Suprapubic skin (tissue), 4 donors: ENCODE measurements at regions not wholly inside any gene's neighbourhood (a gene's known extent, or its start where the extent isn't known, plus 50 kb on each side); places are given as distances from the start of the nearest gene placed in this dataset.

Source experiments
- DNase-seq, 2 donors: peaks; one replicate each; pipeline ENCODE4 v3.0.0-alpha.2; 2019; ENCODE audit warnings: low spot score in 2 of 2
- H3K27ac ChIP-seq: fragments of 200-600 bp; sonication (generic); one replicate; pipeline ENCODE4 v1.5.1; 2019
- H3K27me3 ChIP-seq: fragments of 200-600 bp; sonication (generic); one replicate; pipeline ENCODE4 v1.5.1; 2019
- H3K36me3 ChIP-seq: fragments of 200-600 bp; sonication (generic); one replicate; pipeline ENCODE4 v1.5.1; 2019
- H3K4me1 ChIP-seq: fragments of 200-600 bp; sonication (generic); one replicate; pipeline ENCODE4 v1.5.1; 2019
- H3K4me3 ChIP-seq: fragments of 200-600 bp; sonication (generic); one replicate; pipeline ENCODE4 v1.5.1; 2019; ENCODE audit warnings: mild to moderate bottlenecking
- H3K9me3 ChIP-seq: fragments of 200-600 bp; sonication (generic); one replicate; pipeline ENCODE4 v1.5.1; 2019
- CTCF ChIP-seq, 2 donors: fragments of 200-600 bp in 1 of 2; fragments of 450-650 bp in 1 of 2; sonication (generic) in 1 of 2; IDR thresholded peaks; one replicate each; pipeline ENCODE4 v1.5.1; 2016 to 2019; ENCODE audit warnings: antibody characterized with exemption in 2 of 2, mild to moderate bottlenecking in 1 of 2, moderate library complexity in 1 of 2
- EP300 ChIP-seq: sonication (generic); formaldehyde crosslinking; IDR thresholded peaks from one replicate; pipeline ENCODE4 v1.6.1; 2017; ENCODE audit warnings: antibody characterized with exemption
- POLR2A ChIP-seq, 2 donors: fragments of 450-650 bp; IDR thresholded peaks; one replicate each; pipeline ENCODE4 v1.6.1; 2017; ENCODE audit warnings: antibody characterized with exemption in 2 of 2, mild to moderate bottlenecking in 2 of 2, moderate library complexity in 2 of 2
- POLR2AphosphoS5 ChIP-seq, 3 donors: sonication (generic); formaldehyde crosslinking; IDR thresholded peaks; one replicate each; pipeline ENCODE4 v1.6.1; 2017; ENCODE audit warnings: antibody characterized with exemption in 3 of 3
- whole genome bisulfite sequencing: methylation state at CpG from one replicate; pipeline ENCODE4 v1.1.5; 2018; 5-methylcytosine and 5-hydroxymethylcytosine counted together

GRCh38 chr12:91964501-91964900 lies 181.1 kb downstream of the BTG1 start:
- Histone ChIP-seq H3K27ac (no peak overlapping the region), H3K4me3 (no peak overlapping the region), H3K4me1 (no peaks in the 10 kb centered on the region), H3K27me3 (no peaks in the 10 kb centered on the region), H3K36me3 (no peaks in the 10 kb centered on the region), H3K9me3 (no peaks in the 10 kb centered on the region)
- no peak for DNase-seq
- TF ChIP-seq EP300: no peak
- no peak for TF ChIP-seq CTCF (IDR thresholded peaks at IDR 0.05)
- no peak for TF ChIP-seq POLR2AphosphoS5 (IDR thresholded peaks at IDR 0.05)
- WGBS: 92% methylated on average over 1 of the region's 1 CpG

DNA sequence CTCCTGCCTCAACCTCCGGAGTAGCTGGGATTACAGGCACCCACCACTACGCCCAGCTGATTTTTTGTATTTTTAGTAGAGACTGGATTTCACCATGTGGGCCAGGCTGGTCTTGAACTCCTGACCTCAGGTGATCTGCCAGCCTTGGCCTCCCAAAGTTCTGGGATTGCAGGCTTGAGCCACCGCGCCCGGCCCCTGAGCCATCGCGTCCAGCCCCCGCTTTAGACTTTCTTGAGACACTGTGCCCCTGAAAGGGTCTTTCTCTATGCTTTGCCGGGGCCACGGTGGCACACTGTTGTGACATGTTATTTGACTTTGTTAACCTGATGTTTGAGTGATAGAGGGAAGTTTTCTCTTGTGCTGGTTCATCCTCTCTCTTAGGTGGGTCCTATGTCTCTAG lies 186.4 kb downstream of the BTG1 start:
- Histone ChIP-seq H3K36me3 (no peaks in the 10 kb centered on the region), H3K27ac (no peak overlapping the region), H3K27me3 (no peaks in the 10 kb centered on the region), H3K4me1 (no peaks in the 10 kb centered on the region), H3K4me3 (no peak overlapping the region), H3K9me3 (no peaks in the 10 kb centered on the region)
- TF ChIP-seq CTCF (IDR thresholded peaks at IDR 0.05) (no peak), POLR2A (IDR thresholded peaks at IDR 0.05) (no peak), EP300 (no peak), POLR2AphosphoS5 (IDR thresholded peaks at IDR 0.05) (no peak)
- no peak for DNase-seq
- WGBS: 96% methylated on average over 10 of the region's 10 CpGs

GRCh38 chr12:91958816-91959215 lies 186.8 kb downstream of the BTG1 start:
- no peak overlapping the region for H3K4me3 ChIP-seq
- WGBS: 84% methylated on average over 5 of the region's 5 CpGs
- H3K36me3 ChIP-seq: no peaks in the 10 kb centered on the region
- H3K9me3 ChIP-seq: no peaks in the 10 kb centered on the region
- DNase-seq: no peak
- no peaks in the 10 kb centered on the region for H3K27me3 ChIP-seq
- no peak overlapping the region for H3K27ac ChIP-seq
- TF ChIP-seq CTCF (IDR thresholded peaks at IDR 0.05): no peak
- no peak for TF ChIP-seq POLR2A (IDR thresholded peaks at IDR 0.05)
- TF ChIP-seq EP300: no peak
- H3K4me1 ChIP-seq: no peaks in the 10 kb centered on the region

DNA sequence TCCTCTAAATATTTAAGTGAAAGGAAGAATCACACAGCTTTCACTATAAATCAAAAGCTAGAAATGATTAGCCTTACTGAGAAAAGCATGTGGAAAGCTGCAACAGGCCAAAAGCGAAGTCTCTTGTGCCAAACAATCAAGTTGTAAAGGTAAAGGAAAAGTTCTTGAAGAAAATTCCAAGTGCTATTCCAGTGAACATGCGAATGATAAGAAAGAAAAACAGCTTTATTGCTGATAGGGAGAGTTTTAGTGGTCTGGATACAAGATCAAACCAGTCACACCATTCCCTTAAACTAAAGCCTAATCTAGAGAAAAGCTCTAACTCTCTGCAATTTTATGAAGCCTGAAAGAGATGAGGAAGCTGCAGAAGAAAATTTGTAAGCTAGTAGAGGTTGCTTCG lies 190.9 kb downstream of the BTG1 start:
- H3K9me3 ChIP-seq: no peaks in the 10 kb centered on the region
- no peak for DNase-seq
- TF ChIP-seq POLR2A (IDR thresholded peaks at IDR 0.05): no peak
- H3K27ac ChIP-seq: no peak overlapping the region
- no peaks in the 10 kb centered on the region for H3K4me1 ChIP-seq
- H3K36me3 ChIP-seq: no peaks in the 10 kb centered on the region
- no peak overlapping the region for H3K4me3 ChIP-seq
- WGBS: 77% methylated on average over 3 of the region's 3 CpGs
- no peaks in the 10 kb centered on the region for H3K27me3 ChIP-seq

DNA sequence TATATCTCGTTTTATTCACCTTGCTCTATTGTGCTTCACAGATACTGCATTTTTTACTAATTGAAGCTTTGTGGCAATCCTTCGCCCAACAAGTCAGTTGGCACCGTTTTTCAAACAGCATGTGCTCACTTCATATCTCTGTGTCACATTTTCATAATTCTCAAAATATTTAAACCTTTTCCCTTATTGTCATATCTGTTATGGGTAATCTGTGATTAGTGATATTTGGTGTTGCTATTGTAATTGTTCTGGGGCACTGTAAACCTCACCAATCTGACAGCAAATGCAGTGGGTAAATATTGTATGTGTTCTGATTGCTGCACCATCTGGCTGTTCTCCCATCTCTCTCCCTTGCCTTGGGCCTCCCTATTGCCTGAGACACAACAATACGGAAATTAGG lies 191.3 kb downstream of the BTG1 start:
- Histone ChIP-seq H3K4me3 (no peak overlapping the region), H3K27me3 (no peaks in the 10 kb centered on the region), H3K27ac (no peak overlapping the region), H3K9me3 (no peaks in the 10 kb centered on the region), H3K36me3 (no peaks in the 10 kb centered on the region), H3K4me1 (no peaks in the 10 kb centered on the region)
- TF ChIP-seq POLR2AphosphoS5 (IDR thresholded peaks at IDR 0.05) (no peak), POLR2A (IDR thresholded peaks at IDR 0.05) (no peak), CTCF (IDR thresholded peaks at IDR 0.05) (no peak), EP300 (no peak)
- DNase-seq: no peak
- 49% methylated on average over 4 of the region's 4 CpGs for WGBS

- Histone ChIP-seq H3K4me3 (no peak overlapping the region), H3K27ac (no peak overlapping the region), H3K36me3 (no peaks in the 10 kb centered on the region), H3K27me3 (no peaks in the 10 kb centered on the region), H3K4me1 (no peaks in the 10 kb centered on the region), H3K9me3 (no peaks in the 10 kb centered on the region)
- DNase-seq: no peak
- TF ChIP-seq POLR2AphosphoS5 (IDR thresholded peaks at IDR 0.05): no peak
- no peak for TF ChIP-seq POLR2A (IDR thresholded peaks at IDR 0.05)
- no peak for TF ChIP-seq EP300
- TF ChIP-seq CTCF (IDR thresholded peaks at IDR 0.05): no peak
Observed at GRCh38 chr12:91952916-91953315, 192.7 kb downstream of the BTG1 start.
